Neural cell (in vitro differentiated cells): ENCODE measurements at regions not wholly inside any gene's neighbourhood (a gene's known extent, or its start where the extent isn't known, plus 50 kb on each side); places are given as distances from the start of the nearest gene placed in this dataset.

Experiments
- CTCF ChIP-seq: fragments of 450-650 bp; IDR thresholded peaks from 2 replicates; pipeline ENCODE4 v1.5.1; 2014; ENCODE audit warnings: antibody characterized with exemption, mild to moderate bottlenecking, moderate library complexity; ENCODE audit not compliant: poor library complexity, severe bottlenecking
- EZH2 ChIP-seq: fragments of 200-600, 300-800 bp; shearing (Covaris generic), sonication (generic); IDR thresholded peaks from 2 replicates; pipeline ENCODE4 v1.6.1; 2014; ENCODE audit warnings: antibody characterized with exemption, low read length, borderline replicate concordance, mild to moderate bottlenecking; ENCODE audit not compliant: insufficient read depth, poor library complexity, severe bottlenecking
- POLR2AphosphoS5 ChIP-seq: IDR thresholded peaks from 2 replicates; pipeline ENCODE4 v1.6.1; 2012
- RAD21 ChIP-seq: fragments of 450-650 bp; conservative IDR thresholded peaks from 2 replicates; pipeline ENCODE4 v1.6.1; 2014; ENCODE audit warnings: antibody characterized with exemption, mild to moderate bottlenecking, moderate library complexity
- SMC3 ChIP-seq: fragments of 450-650 bp; conservative IDR thresholded peaks from 2 replicates; pipeline ENCODE4 v1.6.1; 2014; ENCODE audit warnings: antibody characterized with exemption, mild to moderate bottlenecking, moderate library complexity; ENCODE audit not compliant: poor library complexity

GRCh38 chr6:166820070-166820469 is 136.3 kb downstream of the RNASET2 start:
- TF ChIP-seq EZH2 (no peak), CTCF (no peak), RAD21 (no peak), POLR2AphosphoS5 (no peak), SMC3 (no peak)
